HepG2 (cell line): ENCODE measurements at regions not wholly inside any gene's neighbourhood (a gene's known extent, or its start where the extent isn't known, plus 50 kb on each side); places are given as distances from the start of the nearest gene placed in this dataset.

Experiments
- ATAC-seq: fragments of 200-7000 bp; cut with Tn5 transposase; 3 replicates; pipeline ENCODE4 v1.9.1; 2020; ENCODE audit warnings: mild to moderate bottlenecking, moderate library complexity
- BruUV-seq: library from RNA; stranded (reverse); fragments of 400-500 nt; replicated peaks from 2 replicates; lab custom pipeline; 2021; lab: Mats Ljungman, UMichigan
- CTCF ChIA-PET: fragments of 300-600 bp; formaldehyde crosslinking; extraction: SDS; loops from one replicate; lab custom pipeline; 2021; ENCODE audit warnings: low total read pairs, inconsistent platforms, low intra/inter-chr PET ratio; lab: Yijun Ruan, JAX
- POLR2A ChIA-PET: fragments of 350-600 bp; sonication (Branson Sonifier 250); formaldehyde crosslinking; loops from one replicate; lab custom pipeline; 2020; ENCODE audit warnings: antibody characterized with exemption, inconsistent platforms; lab: Yijun Ruan, JAX
- DNase-seq: peaks from one replicate; pipeline ENCODE4 v3.0.0-alpha.2; 2015; ENCODE audit warnings: low spot score
- FAIRE-seq: peaks from 3 replicates; lab custom pipeline; 2011; peaks lifted over from hg19 to GRCh38; lab: Jason Lieb, UNC
- H2AFZ ChIP-seq: one replicate; pipeline ENCODE4 v1.6.1; 2011; ENCODE audit warnings: low read length, inconsistent platforms
- H3K27ac ChIP-seq: fragments of 300-600 bp; 3 replicates; pipeline ENCODE4 v1.8.0; 2011; ENCODE audit warnings: mixed run types, mild to moderate bottlenecking, mixed read lengths, low read length, inconsistent platforms; ENCODE audit not compliant: insufficient read depth; ENCODE audit errors: extremely low read length
- H3K27me3 ChIP-seq, 2 experiments: fragments of 200-600 bp in 1 of 2; 2 replicates in 1 of 2; 3 replicates in 1 of 2; pipeline versions ENCODE4 v1.6.0 to v1.8.0; 2011; ENCODE audit warnings: low read length in 2 of 2, mild to moderate bottlenecking in 2 of 2, moderate library complexity in 2 of 2, inconsistent platforms in 1 of 2; ENCODE audit not compliant: insufficient read depth in 2 of 2, control insufficient read depth in 1 of 2
- H3K36me3 ChIP-seq, 2 experiments: fragments of 200-600 bp in 1 of 2; replicated peaks in 1 of 2; 2 replicates in 1 of 2; 3 replicates in 1 of 2; pipeline versions ENCODE4 v1.5.1 to v1.8.0; 2011; ENCODE audit warnings: low read length in 2 of 2, inconsistent platforms in 1 of 2; ENCODE audit not compliant: insufficient read depth in 2 of 2, control insufficient read depth in 1 of 2
- H3K4me1 ChIP-seq: 2 replicates; pipeline ENCODE4 v1.5.1; 2012; ENCODE audit warnings: low read length, inconsistent platforms; ENCODE audit not compliant: insufficient read depth
- H3K4me2 ChIP-seq: 2 replicates; pipeline ENCODE4 v1.6.0; 2011; ENCODE audit warnings: low read depth, low read length, inconsistent platforms
- H3K4me3 ChIP-seq, 3 experiments: fragments of 200-600 bp in 1 of 3; sonication (generic), shearing (Covaris generic) in 1 of 3; replicated peaks in 1 of 3; 2 replicates each; pipeline ENCODE4 v1.5.1; 2011 to 2016; ENCODE audit warnings: low read length in 3 of 3, inconsistent platforms in 2 of 3, low read depth in 2 of 3, mild to moderate bottlenecking in 2 of 3, control low read depth in 1 of 3, mixed read lengths in 1 of 3; ENCODE audit not compliant: insufficient read depth in 1 of 3
- H3K79me2 ChIP-seq: one replicate; pipeline ENCODE4 v1.6.1; 2011; ENCODE audit warnings: low read length, inconsistent platforms; ENCODE audit not compliant: insufficient read depth
- H3K9ac ChIP-seq: 2 replicates; pipeline ENCODE4 v1.6.0; 2011; ENCODE audit warnings: mild to moderate bottlenecking, low read depth, low read length, inconsistent platforms; ENCODE audit not compliant: insufficient read depth
- H3K9me3 ChIP-seq: 2 replicates; pipeline ENCODE4 v1.5.1; 2012; ENCODE audit warnings: mild to moderate bottlenecking, low read length
- H4K20me1 ChIP-seq: 2 replicates; pipeline ENCODE4 v1.6.0; 2011; ENCODE audit warnings: inconsistent platforms, mild to moderate bottlenecking, low read length, moderate library complexity; ENCODE audit not compliant: insufficient read depth
- CENPT ChIP-seq: sonication (generic); formaldehyde crosslinking; IDR thresholded peaks from 2 replicates; pipeline ENCODE4 v1.8.0; 2022; ENCODE audit warnings: low read depth, mild to moderate bottlenecking, moderate library complexity, missing genetic modification reagents
- HES4 ChIP-seq: sonication (generic); formaldehyde crosslinking; IDR thresholded peaks from 2 replicates; pipeline ENCODE4 v1.9.0; 2021; ENCODE audit warnings: mild to moderate bottlenecking, missing genetic modification reagents, borderline replicate concordance
- JUN ChIP-seq: sonication (generic); formaldehyde crosslinking; IDR thresholded peaks from 2 replicates; pipeline ENCODE4 v1.4.0; 2020; ENCODE audit warnings: mild to moderate bottlenecking, missing genetic modification reagents
- LCORL ChIP-seq, 2 experiments: fragments of 450-650 bp in 1 of 2; sonication (generic) in 1 of 2; formaldehyde crosslinking in 1 of 2; IDR thresholded peaks; 2 replicates each; pipeline versions ENCODE4 v1.5.0 to v1.6.1; 2017 to 2020; ENCODE audit warnings: antibody characterized with exemption in 1 of 2, missing genetic modification reagents in 1 of 2
- MATR3 ChIP-seq: sonication (generic); formaldehyde crosslinking; IDR thresholded peaks from 2 replicates; pipeline ENCODE4 v1.4.0; 2020; ENCODE audit warnings: missing genetic modification reagents
- MXD3 ChIP-seq: IDR thresholded peaks from 2 replicates; pipeline ENCODE4 v1.6.1; 2016; ENCODE audit warnings: mild to moderate bottlenecking, missing biosample characterization, missing genetic modification reagents
- SALL2 ChIP-seq: sonication (generic); formaldehyde crosslinking; IDR thresholded peaks from 2 replicates; pipeline ENCODE4 v1.8.1; 2023; ENCODE audit warnings: mild to moderate bottlenecking, missing genetic modification reagents, inconsistent platforms
- TFE3 ChIP-seq: IDR thresholded peaks from 2 replicates; pipeline ENCODE4 v1.6.1; 2016
- ZNF138 ChIP-seq: sonication (generic); formaldehyde crosslinking; IDR thresholded peaks from 2 replicates; pipeline ENCODE4 v1.5.0; 2020; ENCODE audit warnings: mild to moderate bottlenecking, low read depth, missing genetic modification reagents
- WGBS: methylation state at CpG from one replicate; pipeline ENCODE4 v1.1.6; 2017; ENCODE audit warnings: low lambda C conversion rate; 5-methylcytosine and 5-hydroxymethylcytosine counted together
- in situ Hi-C: cut with HindIII; loops from 2 replicates; pipeline ENCODE4 v1.10.0; 2017; ENCODE audit warnings: low pct_unique_long_range_greater_than_20kb; ENCODE audit not compliant: extremely low pct_ligation_motif_present
- intact Hi-C: fragments of 100-400 bp; cut with micrococcal nuclease; formaldehyde crosslinking; loops from one replicate; pipeline ENCODE4 v1.10.0; 2022; ENCODE audit not compliant: unreplicated experiment

GRCh38 chr21:16847211-16847610 lies 665.6 kb upstream of the CXADR start:
- BruUV-seq: no TSS peak
- 3% methylated on average over 2 of the region's 2 CpGs for WGBS
- ChIA-PET POLR2A (no interaction called here), CTCF (no interaction called here)
- FAIRE-seq: no peak
- TF ChIP-seq MXD3 (CRISPR knock-in tag): no peak
- no peak for TF ChIP-seq HES4
- no peak for TF ChIP-seq TFE3 (CRISPR knock-in tag)
- no peak for TF ChIP-seq MATR3 (CRISPR knock-in tag)
- no peak for TF ChIP-seq JUN
- no peak for TF ChIP-seq CENPT
- TF ChIP-seq LCORL (IDR thresholded peaks at IDR 0.05): no peak
- TF ChIP-seq LCORL (CRISPR knock-in tag; IDR thresholded peaks at IDR 0.05): no peak
- TF ChIP-seq ZNF138 (CRISPR knock-in tag): no peak
- TF ChIP-seq SALL2 (CRISPR knock-in tag): no peak
- Histone ChIP-seq H3K79me2 (no peaks in the 10 kb centered on the region), H3K4me3 (no peak overlapping the region), H3K9me3 (no peaks in the 10 kb centered on the region), H3K4me1 (no peaks in the 10 kb centered on the region), H3K27ac (no peak overlapping the region), H3K27me3 (no peaks in the 10 kb centered on the region), H3K4me2 (no peak overlapping the region), H4K20me1 (no peaks in the 10 kb centered on the region), H2AFZ (no peak overlapping the region), H3K9ac (no peak overlapping the region), H3K36me3 (no peaks in the 10 kb centered on the region)
- in situ Hi-C loops (no loop called here), intact Hi-C loops (no loop called here)
- ATAC-seq: no peak
- no peak for DNase-seq
